Fibroblast of lung (primary cell): ENCODE measurements at regions not wholly inside any gene's neighbourhood (a gene's known extent, or its start where the extent isn't known, plus 50 kb on each side); places are given as distances from the start of the nearest gene placed in this dataset.

Source experiments
- DNase-seq, 2 donors: peaks; one replicate each; pipeline versions ENCODE4 v3.0.0 to v3.0.0-alpha.2; 2010; ENCODE audit warnings: low read depth in 2 of 2
- H2AFZ ChIP-seq: 2 replicates; pipeline ENCODE4 v1.5.1; 2012; ENCODE audit warnings: low read length, control low read depth, inconsistent platforms
- H3K27ac ChIP-seq: 2 replicates; pipeline ENCODE4 v1.5.1; 2011; ENCODE audit warnings: low read length, control low read depth; ENCODE audit not compliant: insufficient read depth
- H3K27me3 ChIP-seq: 2 replicates; pipeline ENCODE4 v1.5.1; 2011; ENCODE audit warnings: mild to moderate bottlenecking, low read length; ENCODE audit not compliant: control insufficient read depth, insufficient read depth
- H3K36me3 ChIP-seq: 2 replicates; pipeline ENCODE4 v1.5.1; 2011; ENCODE audit warnings: low read length; ENCODE audit not compliant: control insufficient read depth, insufficient read depth
- H3K4me1 ChIP-seq: 2 replicates; pipeline ENCODE4 v1.5.1; 2011; ENCODE audit warnings: low read length; ENCODE audit not compliant: control insufficient read depth, insufficient read depth; ENCODE audit errors: extremely low read depth
- H3K4me2 ChIP-seq: 2 replicates; pipeline ENCODE4 v1.5.1; 2011; ENCODE audit warnings: low read length, control low read depth; ENCODE audit not compliant: insufficient read depth; ENCODE audit errors: extremely low read depth
- H3K4me3 ChIP-seq, 4 experiments: fragments of 200-600 bp in 1 of 4; sonication (generic) in 1 of 4; replicated peaks in 1 of 4; 2 replicates each; pipeline ENCODE4 v1.5.1; 2011 to 2016; ENCODE audit warnings: low read length in 4 of 4, low read depth in 3 of 4, mild to moderate bottlenecking in 3 of 4, control low read depth in 2 of 4, inconsistent platforms in 1 of 4, mixed read lengths in 1 of 4; ENCODE audit not compliant: insufficient read depth in 1 of 4; ENCODE audit errors: control extremely low read depth in 1 of 4
- H3K79me2 ChIP-seq: 2 replicates; pipeline ENCODE4 v1.5.1; 2012; ENCODE audit warnings: mild to moderate bottlenecking, low read length, inconsistent platforms; ENCODE audit not compliant: control insufficient read depth, insufficient read depth
- H3K9ac ChIP-seq: 2 replicates; pipeline ENCODE4 v1.5.1; 2011; ENCODE audit warnings: mild to moderate bottlenecking, low read length, control low read depth; ENCODE audit not compliant: insufficient read depth
- H3K9me3 ChIP-seq: 2 replicates; pipeline ENCODE4 v1.5.1; 2012; ENCODE audit warnings: low read depth, low read length; ENCODE audit not compliant: control insufficient read depth, insufficient read depth
- H4K20me1 ChIP-seq: 2 replicates; pipeline ENCODE4 v1.5.1; 2011; ENCODE audit warnings: low read length; ENCODE audit not compliant: control insufficient read depth, insufficient read depth; ENCODE audit errors: extremely low read depth
- CTCF ChIP-seq, 2 donors: IDR thresholded peaks in 1 of 2; conservative IDR thresholded peaks in 1 of 2; 1 replicate in 1 of 2; 2 replicates in 1 of 2; pipeline ENCODE4 v1.5.1; 2011 to 2012; ENCODE audit warnings: low read length in 2 of 2, control low read depth in 1 of 2, inconsistent platforms in 1 of 2, low read depth in 1 of 2, mild to moderate bottlenecking in 1 of 2
- EZH2 ChIP-seq: IDR thresholded peaks from 2 replicates; pipeline ENCODE4 v1.5.1; 2012; ENCODE audit warnings: low read length, control low read depth, mild to moderate bottlenecking; ENCODE audit errors: missing control alignments

DNA sequence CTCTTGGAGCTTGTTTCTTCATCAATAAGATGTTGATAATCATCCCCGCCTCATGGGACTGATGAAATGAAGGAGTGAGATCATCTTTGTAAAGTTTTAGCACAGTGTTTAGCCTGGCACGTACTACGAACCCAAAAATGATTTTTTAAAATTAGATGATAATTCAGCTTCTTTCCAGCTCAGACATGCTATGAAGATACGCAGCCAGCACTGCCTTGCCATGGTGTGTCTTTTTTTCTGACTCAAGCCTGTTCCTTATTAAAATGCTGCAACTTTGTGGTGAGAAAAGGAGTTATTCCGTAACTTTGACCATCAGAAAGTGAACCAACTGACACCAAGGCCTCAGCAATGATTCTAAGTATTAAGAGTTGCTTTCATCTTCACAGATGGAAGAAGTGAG lies 269.0 kb downstream of the LTN1 start:
- no peak overlapping the region for H3K27ac ChIP-seq
- no peaks in the 10 kb centered on the region for H3K36me3 ChIP-seq
- H3K9ac ChIP-seq = no peak overlapping the region
- no peaks in the 10 kb centered on the region for H3K79me2 ChIP-seq
- H3K9me3 ChIP-seq = no peaks in the 10 kb centered on the region
- no peaks in the 10 kb centered on the region for H3K4me1 ChIP-seq
- H3K4me2 ChIP-seq = no peak overlapping the region
- H3K27me3 ChIP-seq = no peaks in the 10 kb centered on the region
- TF ChIP-seq CTCF (conservative IDR thresholded peaks at IDR 0.05 in 1 of 2, IDR thresholded peaks at IDR 0.05 in 1 of 2; ENCODE audit: low read depth in 1 of 2, low read length in 2 of 2) (no peak), EZH2 (no peak)
- DNase-seq = no peak
- no peak overlapping the region for H3K4me3 ChIP-seq
- no peaks in the 10 kb centered on the region for H4K20me1 ChIP-seq
- H2AFZ ChIP-seq = no peak overlapping the region

DNA sequence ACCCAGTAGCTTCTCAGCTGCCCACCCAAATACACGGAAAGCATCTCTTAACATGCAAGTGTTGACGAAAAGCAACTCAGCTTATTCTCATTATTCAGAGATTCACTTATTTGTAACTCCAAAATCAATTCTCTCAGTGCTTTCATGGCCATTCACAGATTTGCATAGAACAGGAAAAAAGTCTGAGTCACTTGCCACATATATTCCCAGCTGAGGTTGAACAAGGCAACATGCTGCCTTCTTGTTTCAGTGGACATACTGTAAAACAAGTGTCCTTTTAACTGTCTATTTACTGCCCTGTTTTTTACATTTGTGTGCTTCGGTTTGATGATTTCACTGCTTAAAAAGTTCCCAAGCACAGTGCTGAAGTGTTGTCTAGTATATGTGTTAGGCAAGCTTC lies 273.0 kb downstream of the LTN1 start:
- DNase-seq = no peak
- no peaks in the 10 kb centered on the region for H3K79me2 ChIP-seq
- TF ChIP-seq CTCF (conservative IDR thresholded peaks at IDR 0.05 in 1 of 2, IDR thresholded peaks at IDR 0.05 in 1 of 2; ENCODE audit: low read depth in 1 of 2, low read length in 2 of 2) (no peak), EZH2 (no peak)

GRCh38 chr21:28714777-28715464 lies 277.8 kb downstream of the LTN1 start:
- Histone ChIP-seq H3K27me3 (no peaks in the 10 kb centered on the region), H2AFZ (no peak overlapping the region), H3K27ac (no peak overlapping the region), H4K20me1 (no peaks in the 10 kb centered on the region), H3K9ac (no peak overlapping the region), H3K4me2 (no peak overlapping the region), H3K9me3 (no peaks in the 10 kb centered on the region), H3K4me1 (peaks cover 4% of the 10 kb centered on the region), H3K36me3 (no peaks in the 10 kb centered on the region), H3K4me3 (no peak overlapping the region), H3K79me2 (no peaks in the 10 kb centered on the region)
- TF ChIP-seq EZH2 = no peak
- TF ChIP-seq CTCF (conservative IDR thresholded peaks at IDR 0.05 in 1 of 2, IDR thresholded peaks at IDR 0.05 in 1 of 2; ENCODE audit: low read depth in 1 of 2, low read length in 2 of 2) = no peak
- peak; percentile 74 to 89 for DNase-seq

More for the DNA sequence above, 273.0 kb downstream of the LTN1 start:
- H3K4me3 ChIP-seq = no peak overlapping the region
- H3K9ac ChIP-seq = no peak overlapping the region
- H2AFZ ChIP-seq = no peak overlapping the region
- peaks cover 3% of the 10 kb centered on the region for H3K4me1 ChIP-seq
- no peak overlapping the region for H3K27ac ChIP-seq
- no peak overlapping the region for H3K4me2 ChIP-seq
- no peaks in the 10 kb centered on the region for H3K9me3 ChIP-seq
- H3K36me3 ChIP-seq = no peaks in the 10 kb centered on the region
- H4K20me1 ChIP-seq = no peaks in the 10 kb centered on the region
- no peaks in the 10 kb centered on the region for H3K27me3 ChIP-seq
